GM19023 (cell line): ENCODE measurements at regions not wholly inside any gene's neighbourhood (a gene's known extent, or its start where the extent isn't known, plus 50 kb on each side); places are given as distances from the start of the nearest gene placed in this dataset.

Experiments
- ATAC-seq: cut with Tn5 transposase; IDR thresholded peaks from one replicate; pipeline ENCODE4 v1.9.1; 2021; ENCODE audit warnings: mild to moderate bottlenecking, moderate library complexity; ENCODE audit not compliant: unreplicated experiment

DNA sequence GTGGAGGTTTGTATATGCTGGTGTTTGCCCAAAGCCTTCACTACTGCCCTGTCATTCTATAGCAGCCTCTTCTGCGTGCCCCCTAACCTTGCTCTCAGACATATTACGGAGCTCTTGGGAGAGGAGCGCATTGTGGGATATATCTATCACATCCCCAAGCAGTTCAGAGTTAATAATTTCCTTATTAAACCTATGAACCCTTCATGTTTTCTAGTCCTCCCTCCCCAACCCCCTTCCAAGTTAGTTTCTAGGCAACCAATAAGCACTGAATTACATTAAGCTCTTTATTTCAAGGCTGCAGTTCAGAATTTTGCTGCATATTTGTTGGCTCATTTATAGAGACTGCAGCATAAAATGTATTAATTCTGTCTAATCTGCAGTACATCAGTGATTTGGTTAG, 57.3 kb upstream of the GRM7 start:
- ATAC-seq = no peak

DNA sequence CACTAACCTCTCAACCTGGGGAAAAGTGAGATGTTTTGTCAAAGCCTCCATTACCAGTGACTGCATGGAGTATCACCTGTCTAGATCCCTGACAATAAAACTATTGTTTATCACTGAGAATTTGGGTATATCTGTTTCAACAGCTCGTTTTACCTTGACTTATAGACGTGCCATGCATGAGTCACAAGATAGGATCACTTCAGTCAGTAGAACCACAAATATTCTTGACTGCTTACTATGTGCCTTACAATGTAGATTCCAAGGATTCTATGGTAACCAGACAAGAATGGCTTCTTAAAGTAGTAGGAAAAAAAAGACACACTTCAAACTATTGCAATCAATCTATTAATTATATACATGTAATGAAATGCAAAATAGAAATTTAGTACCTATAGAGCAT, 55.7 kb upstream of the GRM7 start:
- ATAC-seq = no peak

DNA sequence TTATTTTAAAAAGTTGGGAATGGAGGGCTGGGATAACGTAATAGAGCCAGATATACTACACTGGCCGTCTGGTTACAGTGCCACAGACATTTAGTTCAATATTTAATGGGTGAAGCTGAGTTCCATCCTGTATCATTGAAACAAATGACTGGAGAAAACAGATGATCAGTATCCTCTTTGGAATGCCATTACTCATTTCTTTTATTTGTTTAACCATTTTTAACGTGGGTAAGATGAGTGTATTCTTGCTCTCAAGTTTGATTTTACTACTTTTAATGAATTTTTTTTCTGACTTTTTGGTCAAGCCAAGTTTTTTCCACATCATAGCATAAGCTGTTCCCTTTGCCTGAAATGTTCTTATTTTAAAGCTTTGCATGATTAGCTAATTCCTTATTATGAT, 53.9 kb upstream of the GRM7 start:
- no peak for ATAC-seq

DNA sequence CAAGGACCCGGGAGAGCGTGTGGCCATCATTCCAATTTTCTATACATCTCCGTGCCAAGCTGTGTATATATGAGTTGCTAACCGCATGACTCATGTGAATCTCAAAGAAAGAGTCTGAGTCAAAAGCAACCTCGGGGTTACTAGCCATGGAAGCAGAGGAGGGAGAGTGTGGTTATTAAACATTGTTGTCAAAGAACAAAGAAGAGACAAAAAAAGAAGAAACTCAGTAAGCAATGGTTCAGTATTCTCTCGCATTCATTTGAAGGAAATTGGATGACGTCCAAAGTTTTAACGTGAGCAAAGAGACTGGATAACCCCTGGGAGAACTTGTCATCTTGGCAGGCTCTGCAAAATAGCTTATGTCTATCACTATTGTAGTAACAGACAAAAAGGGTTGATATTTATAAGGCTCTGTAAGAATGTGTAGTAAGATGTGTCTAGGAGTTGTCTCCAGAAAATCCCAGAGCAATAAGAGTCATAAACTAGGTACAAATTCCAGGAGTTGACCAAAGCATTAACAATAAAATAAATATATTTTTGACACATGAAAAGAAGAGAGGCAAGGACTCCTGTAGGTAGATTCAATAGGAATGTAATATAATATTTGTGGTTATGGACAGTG, 52.8 kb upstream of the GRM7 start:
- ATAC-seq = no peak

DNA sequence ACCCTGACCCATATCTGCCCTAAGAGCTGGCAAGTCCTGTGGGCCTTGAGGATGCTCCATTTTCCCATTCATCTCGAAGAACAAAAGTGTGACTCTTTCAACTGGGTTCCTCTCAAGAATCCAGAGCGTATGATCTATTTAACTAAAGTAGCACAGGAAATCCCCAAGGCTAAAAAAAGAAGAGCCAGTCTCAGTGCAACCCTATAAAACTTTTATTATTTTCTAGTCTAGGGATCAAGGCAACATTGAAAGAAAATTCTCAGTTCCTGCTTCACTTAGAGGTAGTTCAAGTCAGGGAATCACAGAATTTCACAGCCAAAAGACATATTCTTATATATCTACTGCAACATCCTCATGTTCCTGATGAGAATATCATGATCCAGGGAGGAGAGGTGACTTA, 51.6 kb upstream of the GRM7 start:
- no peak for ATAC-seq
